NT2/D1 (cell line): ENCODE measurements at regions not wholly inside any gene's neighbourhood (a gene's known extent, or its start where the extent isn't known, plus 50 kb on each side); places are given as distances from the start of the nearest gene placed in this dataset.

ENCODE experiments used
- SUZ12 ChIP-seq: IDR thresholded peaks from 2 replicates; pipeline ENCODE4 v1.6.1; 2011; ENCODE audit not compliant: insufficient read length, insufficient read depth; ENCODE audit errors: extremely low read depth
- YY1 ChIP-seq: IDR thresholded peaks from 2 replicates; pipeline ENCODE4 v1.6.1; 2011; ENCODE audit not compliant: insufficient read length, insufficient read depth
- ZNF274 ChIP-seq: IDR thresholded peaks from 2 replicates; pipeline ENCODE4 v1.6.1; 2011; ENCODE audit warnings: mild to moderate bottlenecking, low read depth, low read length

DNA sequence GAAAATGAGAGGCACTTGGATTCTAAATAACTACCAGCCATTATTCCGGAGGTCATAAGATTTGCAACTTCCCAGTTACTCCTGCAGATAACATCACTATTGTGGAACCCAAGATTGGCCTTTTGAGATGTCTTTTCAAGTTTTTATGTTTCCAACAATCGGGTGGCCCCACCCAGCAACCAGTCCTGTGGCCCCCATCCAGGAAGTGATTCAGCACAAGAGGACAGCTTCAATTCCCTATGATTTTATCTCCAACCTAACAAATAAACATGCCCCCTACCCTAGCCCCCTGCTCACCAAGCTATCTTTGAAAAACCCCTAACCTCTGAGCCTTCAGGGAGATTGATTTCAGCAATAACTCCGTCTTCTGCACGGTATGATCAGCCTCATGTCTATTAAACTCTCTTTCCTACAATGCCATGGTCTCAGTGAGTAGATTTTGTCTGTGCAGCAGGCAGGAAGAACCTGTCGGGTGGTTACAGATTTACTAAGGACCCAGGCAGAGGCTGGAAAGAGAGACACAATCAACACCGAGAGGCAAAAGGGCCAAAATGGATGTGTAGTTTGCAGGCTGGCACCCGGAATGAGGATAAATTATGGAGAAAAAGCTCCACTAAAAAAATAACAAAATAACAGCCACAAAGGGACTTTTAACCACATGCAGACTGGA, 83.9 kb upstream of the UNC5B start:
- no peak for TF ChIP-seq YY1
- no peak for TF ChIP-seq ZNF274
- TF ChIP-seq SUZ12, result no peak
